Liver (tissue), 3 donors: ENCODE measurements at regions not wholly inside any gene's neighbourhood (a gene's known extent, or its start where the extent isn't known, plus 50 kb on each side); places are given as distances from the start of the nearest gene placed in this dataset.

Experiments
- TAF1 ChIP-seq: conservative IDR thresholded peaks from 2 replicates; pipeline ENCODE4 v1.6.1; 2016; ENCODE audit warnings: antibody characterized with exemption, mild to moderate bottlenecking
- TF ChIP-seq, protein P1 (sequence below): IDR thresholded peaks from 2 replicates; pipeline ENCODE4 v1.6.1; 2016; ENCODE audit warnings: antibody characterized with exemption
- TF ChIP-seq, protein P2 (sequence below): fragments of 150-350 bp; IDR thresholded peaks from 2 replicates; pipeline ENCODE4 v1.5.1; 2017; ENCODE audit warnings: improper control_type of control experiment, low read depth, low read length; ENCODE audit not compliant: missing input control
- donor health status: healthy.
- donor health status: healthy.

DNA sequence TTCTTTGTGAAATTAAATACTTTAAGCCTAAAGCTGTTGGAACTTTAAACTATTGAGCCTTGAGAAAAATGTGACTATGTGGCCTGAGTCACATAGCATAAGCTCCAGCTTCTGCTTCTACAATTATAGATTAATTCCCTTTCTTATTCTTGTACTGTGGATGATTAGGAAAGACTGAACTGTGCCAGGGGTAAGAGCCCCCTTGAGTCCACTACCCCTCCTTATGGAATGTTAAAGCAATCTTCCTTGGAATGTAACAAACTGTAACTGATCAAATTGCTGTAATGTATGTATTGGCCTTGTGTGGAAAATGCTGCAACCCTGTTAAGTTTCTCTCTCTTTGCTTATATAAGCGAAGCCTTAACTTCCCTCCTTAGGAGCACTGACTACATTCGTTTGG, 273.2 kb downstream of the FAM170A start:
- TF ChIP-seq, protein P1, sequence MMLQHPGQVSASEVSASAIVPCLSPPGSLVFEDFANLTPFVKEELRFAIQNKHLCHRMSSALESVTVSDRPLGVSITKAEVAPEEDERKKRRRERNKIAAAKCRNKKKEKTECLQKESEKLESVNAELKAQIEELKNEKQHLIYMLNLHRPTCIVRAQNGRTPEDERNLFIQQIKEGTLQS, result no peak
- TF ChIP-seq, protein P2, sequence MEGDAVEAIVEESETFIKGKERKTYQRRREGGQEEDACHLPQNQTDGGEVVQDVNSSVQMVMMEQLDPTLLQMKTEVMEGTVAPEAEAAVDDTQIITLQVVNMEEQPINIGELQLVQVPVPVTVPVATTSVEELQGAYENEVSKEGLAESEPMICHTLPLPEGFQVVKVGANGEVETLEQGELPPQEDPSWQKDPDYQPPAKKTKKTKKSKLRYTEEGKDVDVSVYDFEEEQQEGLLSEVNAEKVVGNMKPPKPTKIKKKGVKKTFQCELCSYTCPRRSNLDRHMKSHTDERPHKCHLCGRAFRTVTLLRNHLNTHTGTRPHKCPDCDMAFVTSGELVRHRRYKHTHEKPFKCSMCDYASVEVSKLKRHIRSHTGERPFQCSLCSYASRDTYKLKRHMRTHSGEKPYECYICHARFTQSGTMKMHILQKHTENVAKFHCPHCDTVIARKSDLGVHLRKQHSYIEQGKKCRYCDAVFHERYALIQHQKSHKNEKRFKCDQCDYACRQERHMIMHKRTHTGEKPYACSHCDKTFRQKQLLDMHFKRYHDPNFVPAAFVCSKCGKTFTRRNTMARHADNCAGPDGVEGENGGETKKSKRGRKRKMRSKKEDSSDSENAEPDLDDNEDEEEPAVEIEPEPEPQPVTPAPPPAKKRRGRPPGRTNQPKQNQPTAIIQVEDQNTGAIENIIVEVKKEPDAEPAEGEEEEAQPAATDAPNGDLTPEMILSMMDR, result no peak
- no peak for TF ChIP-seq TAF1
